T-cell (primary cell): ENCODE measurements at regions not wholly inside any gene's neighbourhood (a gene's known extent, or its start where the extent isn't known, plus 50 kb on each side); places are given as distances from the start of the nearest gene placed in this dataset.
"Not testable (repeated sequence)": the region's sequence is repeated elsewhere in the genome, so short reads cannot be mapped to it uniquely, and the experiment has no call there.

Experiments
- ATAC-seq, 4 experiments: fragments of 200-7000 bp in 3 of 4; fragments of 150-1000 bp in 1 of 4; cut with Tn5 transposase; replicated peaks in 1 of 4; 1 replicate in 3 of 4; 2 replicates in 1 of 4; pipeline ENCODE4 v1.10.0; 2021; ENCODE audit warnings: moderate library complexity in 3 of 4, mild to moderate bottlenecking in 2 of 4, moderate number of reproducible peaks in 1 of 4
- CTCF ChIA-PET, 2 donors: fragments of 300-600 bp; sonication (Branson Sonifier 250); formaldehyde crosslinking; loops; one replicate each; lab custom pipeline; 2022; ENCODE audit warnings: antibody characterized with exemption in 2 of 2; lab: Charles Lee
- POLR2A ChIA-PET, 2 donors: fragments of 300-600 bp; sonication (Branson Sonifier 250); formaldehyde crosslinking; loops; one replicate each; lab custom pipeline; 2022; ENCODE audit warnings: antibody characterized with exemption in 2 of 2; lab: Charles Lee
- DNase-seq, 35 experiments: peaks; one replicate each; pipeline versions ENCODE4 v3.0.0 to v3.0.0-alpha.2; 2013 to 2023
- H3K27ac ChIP-seq: one replicate; pipeline ENCODE4 v1.5.1; 2013; ENCODE audit warnings: low read length
- H3K27me3 ChIP-seq, 2 experiments: replicated peaks in 1 of 2; 1 replicate in 1 of 2; 2 replicates in 1 of 2; pipeline versions ENCODE4 v1.6.1 to v1.7.0; 2013; ENCODE audit warnings: low read length in 1 of 2, mixed read lengths in 1 of 2; ENCODE audit not compliant: control insufficient read depth in 2 of 2, insufficient read depth in 2 of 2; ENCODE audit errors: extremely low read depth in 1 of 2
- H3K36me3 ChIP-seq, 2 donors: 1 replicate in 1 of 2; 2 replicates in 1 of 2; pipeline versions ENCODE4 v1.6.1 to v1.7.0; 2013; ENCODE audit warnings: low read length in 1 of 2; ENCODE audit not compliant: control insufficient read depth in 2 of 2, insufficient read depth in 1 of 2; ENCODE audit errors: extremely low read depth in 1 of 2
- H3K4me1 ChIP-seq, 2 experiments: 1 replicate in 1 of 2; 2 replicates in 1 of 2; pipeline versions ENCODE4 v1.6.1 to v1.7.0; 2013; ENCODE audit warnings: low read length in 2 of 2, mixed read lengths in 1 of 2; ENCODE audit not compliant: insufficient read depth in 2 of 2, control insufficient read depth in 1 of 2; ENCODE audit errors: extremely low read depth in 1 of 2
- H3K4me3 ChIP-seq, 2 donors: 1 replicate in 1 of 2; 2 replicates in 1 of 2; pipeline versions ENCODE4 v1.5.1 to v1.7.0; 2013; ENCODE audit warnings: mild to moderate bottlenecking in 2 of 2, low read length in 1 of 2, moderate library complexity in 1 of 2; ENCODE audit not compliant: control insufficient read depth in 1 of 2; ENCODE audit errors: extremely low read depth in 1 of 2
- H3K9me3 ChIP-seq: 2 replicates; pipeline ENCODE4 v1.7.0; 2013
- H3K27ac Mint-ChIP-seq, 2 donors: one replicate each; pipeline ENCODE4 v1.8.0; 2020 to 2021; ENCODE audit warnings: mild to moderate bottlenecking in 2 of 2, mixed read lengths in 2 of 2
- H3K27me3 Mint-ChIP-seq, 2 donors: one replicate each; pipeline ENCODE4 v1.8.0; 2021 to 2022; ENCODE audit warnings: mixed read lengths in 2 of 2
- H3K36me3 Mint-ChIP-seq: one replicate; pipeline ENCODE4 v1.8.0; 2021; ENCODE audit warnings: mixed read lengths
- H3K4me1 Mint-ChIP-seq, 3 donors: one replicate each; pipeline ENCODE4 v1.8.0; 2020 to 2022; ENCODE audit warnings: mixed read lengths in 3 of 3, mild to moderate bottlenecking in 1 of 3
- H3K4me3 Mint-ChIP-seq, 3 donors: one replicate each; pipeline ENCODE4 v1.8.0; 2020 to 2022; ENCODE audit warnings: mild to moderate bottlenecking in 3 of 3, mixed read lengths in 3 of 3, moderate library complexity in 3 of 3
- H3K9me3 Mint-ChIP-seq, 3 donors: one replicate each; pipeline ENCODE4 v1.8.0; 2020 to 2022; ENCODE audit warnings: mixed read lengths in 3 of 3
- WGBS: methylation state at CpG from one replicate; pipeline ENCODE4 v1.1.5; 2013; ENCODE audit warnings: missing lambda C conversion rate; ENCODE audit not compliant: insufficient coverage; 5-methylcytosine and 5-hydroxymethylcytosine counted together

DNA sequence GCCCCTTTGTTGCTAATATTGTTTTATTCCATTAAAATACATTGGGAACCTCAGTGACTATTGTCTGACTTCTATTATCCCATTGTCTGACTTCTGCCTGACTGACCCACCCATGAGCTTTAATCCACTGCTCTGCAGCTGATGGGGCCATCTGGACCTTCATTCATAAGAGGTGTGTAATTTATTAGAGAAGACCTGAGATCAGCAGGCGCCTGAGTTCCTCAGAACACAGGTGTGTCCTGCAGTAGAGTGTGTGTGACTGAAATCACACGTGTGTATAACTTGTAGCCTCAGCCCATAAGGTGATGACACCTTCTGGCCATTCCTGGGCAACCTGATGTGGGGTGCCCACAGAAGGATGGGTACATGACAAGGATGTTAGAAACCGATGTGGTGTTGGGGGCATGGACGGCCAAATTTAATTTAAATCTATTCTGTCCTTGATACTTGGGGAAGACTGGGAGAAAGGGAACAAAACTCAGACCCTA is 821.0 kb downstream of the TMEM121 start:
- no peaks in the 10 kb centered on the region for H3K9me3 Mint-ChIP-seq
- ATAC-seq = no peak
- POLR2A ChIA-PET = no interaction called here

DNA sequence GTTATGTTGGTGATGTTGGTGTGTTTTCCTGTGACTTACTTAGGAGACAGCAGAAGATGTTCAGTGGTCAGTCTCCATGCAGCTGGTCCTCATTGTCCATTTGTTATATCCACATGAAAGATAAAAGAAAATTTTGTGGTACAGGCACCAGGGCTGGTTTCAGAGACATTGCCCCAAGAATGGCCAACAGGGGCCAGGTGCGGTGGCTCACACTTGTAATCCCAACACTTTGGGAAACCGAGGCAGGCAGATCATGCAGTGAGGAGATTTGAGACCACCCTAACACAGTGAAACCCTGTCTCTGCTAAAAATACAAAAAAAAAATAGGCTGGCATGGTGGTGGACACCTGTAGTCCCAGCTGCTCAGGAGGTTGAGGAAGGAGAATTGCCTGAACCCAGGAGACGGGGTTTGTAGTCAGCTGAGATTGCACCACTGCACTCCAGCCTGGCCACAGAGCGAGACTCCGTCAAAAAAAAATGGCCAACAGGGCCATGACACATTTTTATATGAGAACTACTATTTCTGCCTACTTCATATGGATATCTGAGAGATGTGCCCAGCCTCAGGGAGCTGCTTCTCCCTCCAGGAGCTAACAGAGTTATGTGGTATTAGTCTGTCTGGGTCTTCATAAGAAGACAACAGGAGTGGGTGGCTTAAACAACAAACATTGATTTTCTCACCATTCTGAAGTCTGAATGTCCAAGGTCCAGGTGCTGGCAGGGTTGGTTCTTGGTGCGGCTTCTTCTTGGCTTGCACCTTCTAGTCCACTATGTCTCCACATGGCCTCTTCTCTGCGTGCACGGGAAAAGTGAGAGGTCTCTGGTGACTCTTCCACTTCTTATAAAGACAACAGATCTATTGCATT is 821.7 kb downstream of the TMEM121 start:
- no peaks in the 10 kb centered on the region for H3K9me3 Mint-ChIP-seq
- H3K36me3 Mint-ChIP-seq = no peaks in the 10 kb centered on the region
- WGBS = 73% methylated on average over 5 of the region's 8 CpGs
- no peak overlapping the region for H3K27ac ChIP-seq
- ChIA-PET POLR2A (no interaction called here), CTCF (interaction anchor here in 1 of 2 donors (1.1 kb wide), 1 partner anchor 149 kb away, joined by 3 read pairs; no protein-coding TSS in a partner anchor)
- H3K9me3 ChIP-seq = no peaks in the 10 kb centered on the region
- H3K36me3 ChIP-seq = no peaks in the 10 kb centered on the region
- ATAC-seq (peak in 1 of 4 experiments; percentile 24), DNase-seq (no peak)
- peaks cover 0 to 6% of the 10 kb centered on the region in 2 experiments for H3K27me3 ChIP-seq
- peaks cover 0 to 4% of the 10 kb centered on the region in 2 experiments for H3K4me1 ChIP-seq
- H3K27me3 Mint-ChIP-seq = peaks cover 26 to 35% of the 10 kb centered on the region in 2 donors
- no peak overlapping the region for H3K4me3 ChIP-seq
- H3K4me1 Mint-ChIP-seq = peaks cover 8 to 10% (median 8%) of the 10 kb centered on the region in 3 donors
- no peak overlapping the region for H3K27ac Mint-ChIP-seq
- H3K4me3 Mint-ChIP-seq = no peak overlapping the region

More for the DNA sequence above, 821.0 kb downstream of the TMEM121 start:
- H3K27ac Mint-ChIP-seq = no peak overlapping the region
- no peaks in the 10 kb centered on the region for H3K36me3 Mint-ChIP-seq
- Histone ChIP-seq H3K27ac (no peak overlapping the region), H3K4me3 (no peak overlapping the region), H3K27me3 (peaks cover 0 to 6% of the 10 kb centered on the region in 2 experiments), H3K9me3 (no peaks in the 10 kb centered on the region), H3K4me1 (peaks cover 0 to 4% of the 10 kb centered on the region in 2 experiments), H3K36me3 (no peaks in the 10 kb centered on the region)
- H3K4me3 Mint-ChIP-seq = no peak overlapping the region
- peaks cover 26 to 37% of the 10 kb centered on the region in 2 donors for H3K27me3 Mint-ChIP-seq
- CTCF ChIA-PET = interaction anchor here in 1 of 2 donors (0.6 kb wide), 1 partner anchor 184 kb away, joined by 3 read pairs; no protein-coding TSS in a partner anchor
- WGBS = 52% methylated on average over 2 of the region's 4 CpGs
- no peak for DNase-seq
- H3K4me1 Mint-ChIP-seq = peaks cover 8 to 10% (median 8%) of the 10 kb centered on the region in 3 donors

DNA sequence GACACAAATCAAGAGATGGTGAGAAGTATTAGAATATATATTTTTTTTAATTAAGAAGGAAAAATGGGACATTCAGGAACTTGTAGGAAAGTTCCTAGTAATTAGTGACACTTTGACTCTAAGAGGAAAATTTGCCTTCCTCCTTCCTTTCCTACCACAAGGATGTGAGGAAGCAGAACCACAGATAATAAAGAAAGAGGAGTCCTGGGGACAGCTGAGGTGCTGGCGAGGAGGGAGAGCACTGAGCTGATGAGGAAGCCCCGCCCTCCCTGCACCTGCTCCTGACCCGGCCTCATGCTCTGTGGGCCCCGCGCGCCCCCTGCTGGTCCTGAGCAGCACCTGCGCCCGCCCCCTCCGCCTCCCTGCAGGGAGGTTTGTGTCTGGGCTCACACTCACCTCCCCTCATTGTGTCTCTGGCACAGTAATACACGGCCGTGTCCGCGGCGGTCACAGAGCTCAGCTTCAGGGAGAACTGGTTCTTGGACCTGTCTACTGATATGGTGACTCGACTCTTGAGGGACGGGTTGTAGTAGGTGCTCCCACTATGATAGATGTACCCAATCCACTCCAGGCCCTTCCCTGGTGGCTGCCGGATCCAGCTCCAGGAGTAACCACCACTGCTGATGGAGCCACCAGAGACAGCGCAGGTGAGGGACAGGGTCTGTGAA is 822.6 kb downstream of the TMEM121 start:
- H3K4me3 Mint-ChIP-seq, H3K4me1 Mint-ChIP-seq, H3K9me3 Mint-ChIP-seq, H3K27ac Mint-ChIP-seq, H3K9me3 ChIP-seq, H3K27ac ChIP-seq, H3K4me3 ChIP-seq, H3K4me1 ChIP-seq, H3K27me3 ChIP-seq, POLR2A ChIA-PET, H3K36me3 Mint-ChIP-seq, H3K36me3 ChIP-seq: not testable (repeated sequence)
- H3K27me3 Mint-ChIP-seq = peaks cover 26 to 40% of the 10 kb centered on the region in 2 donors
- 9% methylated on average over 11 of the region's 18 CpGs for WGBS
- ATAC-seq = peak; percentile 41 to 79 (median 70)
- peak in 33 of 35 experiments; percentile 39 to 93 (median 74) for DNase-seq
- CTCF ChIA-PET = interaction anchor here in 1 of 2 donors (1.1 kb wide), 1 partner anchor 148 kb away, joined by 3 read pairs; no protein-coding TSS in a partner anchor

DNA sequence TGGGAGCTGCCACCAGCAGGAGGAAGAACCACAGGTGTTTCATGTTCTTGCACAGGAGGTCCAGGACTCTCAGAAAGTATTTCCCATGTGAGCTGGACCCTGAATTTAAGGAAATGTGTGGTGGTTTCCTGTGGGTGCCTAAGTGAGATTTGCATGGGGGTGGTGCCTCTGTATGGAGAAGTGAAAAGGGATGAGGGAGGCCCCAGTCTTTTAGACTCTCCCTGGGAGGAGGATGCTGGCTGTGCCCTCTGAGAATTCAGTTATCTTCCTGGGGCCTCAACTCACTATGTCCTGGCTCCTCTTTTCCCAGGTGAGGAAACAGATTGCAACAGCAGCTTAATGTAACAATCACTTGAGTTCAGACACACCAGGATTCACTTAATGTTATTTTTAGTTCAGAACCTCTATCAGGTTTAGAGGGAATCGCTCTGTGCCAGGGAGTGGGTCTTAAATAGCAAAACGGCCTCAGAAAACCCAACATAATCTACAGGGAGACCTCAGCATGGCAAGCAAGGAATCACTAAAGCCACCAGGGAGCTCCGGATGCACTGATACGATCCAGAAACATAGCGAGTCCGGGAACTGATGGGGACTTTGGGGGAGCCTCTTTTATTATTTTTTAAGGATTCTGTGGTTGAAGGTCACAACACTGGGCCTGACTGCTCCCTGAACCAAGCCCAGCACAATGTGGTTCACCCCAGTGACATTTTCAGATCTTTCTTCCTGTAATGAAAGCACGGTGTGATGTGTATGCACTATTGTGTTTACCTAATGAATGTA is 823.5 kb downstream of the TMEM121 start:
- Mint-ChIP-seq H3K27me3 (peaks cover 28 to 48% of the 10 kb centered on the region in 2 donors), H3K4me1 (peaks cover 8 to 13% (median 8%) of the 10 kb centered on the region in 3 donors)
- H3K36me3 Mint-ChIP-seq, H3K27me3 ChIP-seq, H3K9me3 Mint-ChIP-seq, ATAC-seq, H3K4me3 ChIP-seq, H3K4me3 Mint-ChIP-seq, H3K27ac Mint-ChIP-seq, CTCF ChIA-PET, H3K9me3 ChIP-seq, H3K36me3 ChIP-seq, H3K4me1 ChIP-seq, POLR2A ChIA-PET, H3K27ac ChIP-seq, DNase-seq: not testable (repeated sequence)
- no CpG with 5 or more reads among the region's 7 CpGs for WGBS

DNA sequence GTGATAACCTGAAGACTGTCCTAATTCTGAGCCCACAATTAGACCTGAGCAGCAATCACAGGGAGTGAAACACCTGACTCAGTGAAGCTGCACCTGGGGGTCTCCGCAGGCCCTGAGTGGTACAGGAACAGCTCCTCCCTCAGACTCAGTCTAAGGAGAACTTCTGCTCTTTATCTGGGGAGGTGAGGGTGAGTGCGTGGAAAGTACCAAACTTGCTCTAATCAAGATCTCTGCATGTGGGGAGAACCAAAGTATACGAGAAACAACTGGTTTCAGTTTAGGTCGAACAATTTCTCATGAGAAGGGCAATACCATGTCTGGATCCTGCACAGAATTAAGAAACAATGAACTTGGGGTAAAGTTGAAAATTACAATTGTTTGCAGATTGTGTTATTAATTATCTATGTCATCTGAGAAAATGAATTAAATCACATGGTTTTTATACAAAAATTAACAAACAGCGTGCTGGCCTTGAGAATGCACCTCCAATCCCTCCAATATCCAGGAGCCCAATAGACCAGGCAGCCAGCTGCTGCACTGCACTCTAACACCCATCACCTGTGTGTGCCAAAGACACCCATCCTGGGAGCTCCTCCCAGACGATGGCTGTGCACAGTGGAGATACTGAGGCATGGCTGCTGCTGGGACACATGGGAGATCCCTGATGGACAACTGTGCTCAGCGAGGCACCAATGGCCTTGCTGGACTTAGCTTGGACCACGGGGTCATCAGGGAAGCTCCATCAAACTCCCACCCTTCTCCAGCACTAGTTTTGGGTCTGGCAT is 828.8 kb downstream of the TMEM121 start:
- H3K27ac ChIP-seq, H3K4me1 Mint-ChIP-seq, H3K36me3 ChIP-seq, CTCF ChIA-PET, H3K27me3 ChIP-seq, H3K4me3 ChIP-seq, H3K27ac Mint-ChIP-seq, DNase-seq, H3K9me3 ChIP-seq, H3K4me3 Mint-ChIP-seq, H3K4me1 ChIP-seq, H3K36me3 Mint-ChIP-seq, H3K9me3 Mint-ChIP-seq: not testable (repeated sequence)
- POLR2A ChIA-PET = interaction anchor here in 1 of 2 donors (0.6 kb wide), 1 partner anchor 174 kb away, joined by 3 read pairs; no protein-coding TSS in a partner anchor
- ATAC-seq = peak in 1 of 4 experiments; percentile 44
- H3K27me3 Mint-ChIP-seq = peaks cover 29 to 30% of the 10 kb centered on the region in 2 donors
- 60% methylated on average over 2 of the region's 8 CpGs for WGBS
